HepG2 (cell line): ENCODE measurements at regions not wholly inside any gene's neighbourhood (a gene's known extent, or its start where the extent isn't known, plus 50 kb on each side); places are given as distances from the start of the nearest gene placed in this dataset.

Experiments used
- ATAC-seq: fragments of 200-7000 bp; cut with Tn5 transposase; 3 replicates; pipeline ENCODE4 v1.9.1; 2020; ENCODE audit warnings: mild to moderate bottlenecking, moderate library complexity
- BruUV-seq: library from RNA; stranded (reverse); fragments of 400-500 nt; replicated peaks from 2 replicates; lab custom pipeline; 2021; lab: Mats Ljungman, UMichigan
- CTCF ChIA-PET: fragments of 300-600 bp; formaldehyde crosslinking; extraction: SDS; loops from one replicate; lab custom pipeline; 2021; ENCODE audit warnings: low total read pairs, inconsistent platforms, low intra/inter-chr PET ratio; lab: Yijun Ruan, JAX
- POLR2A ChIA-PET: fragments of 350-600 bp; sonication (Branson Sonifier 250); formaldehyde crosslinking; loops from one replicate; lab custom pipeline; 2020; ENCODE audit warnings: antibody characterized with exemption, inconsistent platforms; lab: Yijun Ruan, JAX
- DNase-seq: peaks from one replicate; pipeline ENCODE4 v3.0.0-alpha.2; 2015; ENCODE audit warnings: low spot score
- FAIRE-seq: peaks from 3 replicates; lab custom pipeline; 2011; peaks lifted over from hg19 to GRCh38; lab: Jason Lieb, UNC
- H2AFZ ChIP-seq: one replicate; pipeline ENCODE4 v1.6.1; 2011; ENCODE audit warnings: low read length, inconsistent platforms
- H3K27ac ChIP-seq: fragments of 300-600 bp; 3 replicates; pipeline ENCODE4 v1.8.0; 2011; ENCODE audit warnings: mixed run types, mild to moderate bottlenecking, mixed read lengths, low read length, inconsistent platforms; ENCODE audit not compliant: insufficient read depth; ENCODE audit errors: extremely low read length
- H3K27me3 ChIP-seq, 2 experiments: fragments of 200-600 bp in 1 of 2; 2 replicates in 1 of 2; 3 replicates in 1 of 2; pipeline versions ENCODE4 v1.6.0 to v1.8.0; 2011; ENCODE audit warnings: low read length in 2 of 2, mild to moderate bottlenecking in 2 of 2, moderate library complexity in 2 of 2, inconsistent platforms in 1 of 2; ENCODE audit not compliant: insufficient read depth in 2 of 2, control insufficient read depth in 1 of 2
- H3K36me3 ChIP-seq, 2 experiments: fragments of 200-600 bp in 1 of 2; replicated peaks in 1 of 2; 2 replicates in 1 of 2; 3 replicates in 1 of 2; pipeline versions ENCODE4 v1.5.1 to v1.8.0; 2011; ENCODE audit warnings: low read length in 2 of 2, inconsistent platforms in 1 of 2; ENCODE audit not compliant: insufficient read depth in 2 of 2, control insufficient read depth in 1 of 2
- H3K4me1 ChIP-seq: 2 replicates; pipeline ENCODE4 v1.5.1; 2012; ENCODE audit warnings: low read length, inconsistent platforms; ENCODE audit not compliant: insufficient read depth
- H3K4me2 ChIP-seq: 2 replicates; pipeline ENCODE4 v1.6.0; 2011; ENCODE audit warnings: low read depth, low read length, inconsistent platforms
- H3K4me3 ChIP-seq, 3 experiments: fragments of 200-600 bp in 1 of 3; sonication (generic), shearing (Covaris generic) in 1 of 3; replicated peaks in 1 of 3; 2 replicates each; pipeline ENCODE4 v1.5.1; 2011 to 2016; ENCODE audit warnings: low read length in 3 of 3, inconsistent platforms in 2 of 3, low read depth in 2 of 3, mild to moderate bottlenecking in 2 of 3, control low read depth in 1 of 3, mixed read lengths in 1 of 3; ENCODE audit not compliant: insufficient read depth in 1 of 3
- H3K79me2 ChIP-seq: one replicate; pipeline ENCODE4 v1.6.1; 2011; ENCODE audit warnings: low read length, inconsistent platforms; ENCODE audit not compliant: insufficient read depth
- H3K9ac ChIP-seq: 2 replicates; pipeline ENCODE4 v1.6.0; 2011; ENCODE audit warnings: mild to moderate bottlenecking, low read depth, low read length, inconsistent platforms; ENCODE audit not compliant: insufficient read depth
- H3K9me3 ChIP-seq: 2 replicates; pipeline ENCODE4 v1.5.1; 2012; ENCODE audit warnings: mild to moderate bottlenecking, low read length
- H4K20me1 ChIP-seq: 2 replicates; pipeline ENCODE4 v1.6.0; 2011; ENCODE audit warnings: inconsistent platforms, mild to moderate bottlenecking, low read length, moderate library complexity; ENCODE audit not compliant: insufficient read depth
- MTA1 ChIP-seq: sonication (generic); formaldehyde crosslinking; IDR thresholded peaks from 2 replicates; pipeline ENCODE4 v1.4.0; 2020; ENCODE audit warnings: missing genetic modification reagents, mild to moderate bottlenecking, borderline replicate concordance
- PBX3 ChIP-seq: sonication (generic); formaldehyde crosslinking; IDR thresholded peaks from 2 replicates; pipeline ENCODE4 v1.8.1; 2023; ENCODE audit warnings: missing genetic modification reagents, inconsistent platforms, borderline replicate concordance
- ZBTB14 ChIP-seq: sonication (generic); formaldehyde crosslinking; IDR thresholded peaks from 2 replicates; pipeline ENCODE4 v1.4.0; 2020; ENCODE audit warnings: missing genetic modification reagents
- ZBTB38 ChIP-seq: sonication (generic); formaldehyde crosslinking; IDR thresholded peaks from 2 replicates; pipeline ENCODE4 v1.5.1; 2020; ENCODE audit warnings: mild to moderate bottlenecking, missing genetic modification reagents
- ZNF251 ChIP-seq: sonication (generic); formaldehyde crosslinking; IDR thresholded peaks from 2 replicates; pipeline ENCODE4 v1.9.0; 2021; ENCODE audit warnings: mild to moderate bottlenecking, missing genetic modification reagents
- ZNF512 ChIP-seq: sonication (generic); formaldehyde crosslinking; IDR thresholded peaks from 2 replicates; pipeline ENCODE4 v1.4.0; 2020; ENCODE audit warnings: mild to moderate bottlenecking, missing genetic modification reagents
- ZNF570 ChIP-seq: sonication (generic); formaldehyde crosslinking; IDR thresholded peaks from 2 replicates; pipeline ENCODE4 v1.4.0; 2020; ENCODE audit warnings: mild to moderate bottlenecking, missing genetic modification reagents, borderline replicate concordance
- ZNF703 ChIP-seq: sonication (generic); formaldehyde crosslinking; IDR thresholded peaks from 2 replicates; pipeline ENCODE4 v1.5.1; 2020; ENCODE audit warnings: missing genetic modification reagents, mild to moderate bottlenecking, moderate library complexity, borderline replicate concordance
- WGBS: methylation state at CpG from one replicate; pipeline ENCODE4 v1.1.6; 2017; ENCODE audit warnings: low lambda C conversion rate; 5-methylcytosine and 5-hydroxymethylcytosine counted together
- in situ Hi-C: cut with HindIII; loops from 2 replicates; pipeline ENCODE4 v1.10.0; 2017; ENCODE audit warnings: low pct_unique_long_range_greater_than_20kb; ENCODE audit not compliant: extremely low pct_ligation_motif_present
- intact Hi-C: fragments of 100-400 bp; cut with micrococcal nuclease; formaldehyde crosslinking; loops from one replicate; pipeline ENCODE4 v1.10.0; 2022; ENCODE audit not compliant: unreplicated experiment
- TF ChIP-seq, protein P1 (sequence below): sonication (generic); formaldehyde crosslinking; IDR thresholded peaks from 2 replicates; pipeline ENCODE4 v1.4.0; 2020; ENCODE audit warnings: missing genetic modification reagents
- TF ChIP-seq, protein P2 (sequence below): IDR thresholded peaks from 2 replicates; pipeline ENCODE4 v1.6.1; 2012; ENCODE audit warnings: low read length, improper control_type of control experiment

DNA sequence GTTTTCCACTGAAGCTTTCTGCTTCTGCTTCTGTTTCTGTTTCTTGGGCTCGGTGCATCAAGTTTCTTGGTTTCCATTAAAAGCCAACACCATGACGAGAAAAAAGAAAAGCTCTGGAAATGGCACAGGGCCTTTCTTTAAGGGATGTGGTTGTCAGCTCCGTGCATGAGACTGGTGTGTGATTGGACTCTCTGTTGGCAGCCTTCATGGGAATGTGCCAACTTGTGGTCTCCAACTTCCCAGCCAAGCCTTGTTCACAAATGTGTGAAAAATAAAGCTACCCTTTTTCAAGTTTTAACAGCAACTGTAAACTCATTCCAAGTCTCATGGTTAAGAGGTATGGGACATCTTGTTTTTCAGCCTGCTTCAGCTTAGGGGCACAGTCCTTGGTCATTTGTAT is 68.7 kb upstream of the CST7 start (continued):
- TF ChIP-seq ZNF512 (CRISPR knock-in tag) (no peak), ZNF703 (CRISPR knock-in tag) (no peak), PBX3 (CRISPR knock-in tag) (no peak), ZBTB14 (CRISPR knock-in tag) (no peak)
- TF ChIP-seq, protein P1, sequence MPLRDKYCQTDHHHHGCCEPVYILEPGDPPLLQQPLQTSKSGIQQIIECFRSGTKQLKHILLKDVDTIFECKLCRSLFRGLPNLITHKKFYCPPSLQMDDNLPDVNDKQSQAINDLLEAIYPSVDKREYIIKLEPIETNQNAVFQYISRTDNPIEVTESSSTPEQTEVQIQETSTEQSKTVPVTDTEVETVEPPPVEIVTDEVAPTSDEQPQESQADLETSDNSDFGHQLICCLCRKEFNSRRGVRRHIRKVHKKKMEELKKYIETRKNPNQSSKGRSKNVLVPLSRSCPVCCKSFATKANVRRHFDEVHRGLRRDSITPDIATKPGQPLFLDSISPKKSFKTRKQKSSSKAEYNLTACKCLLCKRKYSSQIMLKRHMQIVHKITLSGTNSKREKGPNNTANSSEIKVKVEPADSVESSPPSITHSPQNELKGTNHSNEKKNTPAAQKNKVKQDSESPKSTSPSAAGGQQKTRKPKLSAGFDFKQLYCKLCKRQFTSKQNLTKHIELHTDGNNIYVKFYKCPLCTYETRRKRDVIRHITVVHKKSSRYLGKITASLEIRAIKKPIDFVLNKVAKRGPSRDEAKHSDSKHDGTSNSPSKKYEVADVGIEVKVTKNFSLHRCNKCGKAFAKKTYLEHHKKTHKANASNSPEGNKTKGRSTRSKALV (CRISPR knock-in tag): no peak
- TF ChIP-seq, all 625 proteins: peak for 0

DNA sequence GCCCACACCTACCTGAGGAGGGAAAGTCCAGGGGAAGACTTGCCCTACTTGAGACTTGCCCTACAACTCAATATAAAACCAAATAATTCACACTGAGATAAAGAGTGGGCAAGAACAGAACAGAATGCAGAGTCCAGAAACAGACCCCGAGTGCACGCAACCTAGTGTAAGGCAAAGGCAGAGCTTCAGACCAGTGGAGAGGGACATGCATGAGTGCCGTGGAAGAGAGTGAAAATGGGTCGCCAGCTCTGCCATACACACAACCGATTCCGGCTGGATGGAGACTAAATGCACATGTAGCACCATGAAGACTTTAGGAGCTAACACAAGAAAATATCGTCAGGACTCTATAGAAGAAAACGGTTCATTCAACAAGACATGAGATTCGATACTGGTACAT is 58.8 kb upstream of the CST7 start:
- H3K9ac ChIP-seq: no peak overlapping the region
- no peak for DNase-seq
- peak; percentile 36 for FAIRE-seq
- 22% methylated on average over 9 of the region's 9 CpGs for WGBS
- no peak overlapping the region for H3K27ac ChIP-seq
- no peaks in the 10 kb centered on the region for H3K9me3 ChIP-seq
- no peaks in the 10 kb centered on the region for H4K20me1 ChIP-seq
- no peak for ATAC-seq
- no peaks in the 10 kb centered on the region for H3K79me2 ChIP-seq
- H2AFZ ChIP-seq: no peak overlapping the region
- ChIA-PET CTCF (no interaction called here), POLR2A (no interaction called here)
- BruUV-seq: no TSS peak
- no peak overlapping the region for H3K4me3 ChIP-seq
- no peaks in the 10 kb centered on the region for H3K36me3 ChIP-seq
- peaks cover 1 to 21% of the 10 kb centered on the region in 2 experiments; a peak in 2 of 5 replicates for H3K27me3 ChIP-seq
- no peak overlapping the region for H3K4me2 ChIP-seq
- intact Hi-C loops (no loop called here), in situ Hi-C loops (loop anchor here (10.0 kb wide), 1 partner anchor 55 kb away; no protein-coding TSS in a partner anchor)
- no peaks in the 10 kb centered on the region for H3K4me1 ChIP-seq
- no peak for TF ChIP-seq ZNF251 (CRISPR knock-in tag)
- TF ChIP-seq, protein P2, sequence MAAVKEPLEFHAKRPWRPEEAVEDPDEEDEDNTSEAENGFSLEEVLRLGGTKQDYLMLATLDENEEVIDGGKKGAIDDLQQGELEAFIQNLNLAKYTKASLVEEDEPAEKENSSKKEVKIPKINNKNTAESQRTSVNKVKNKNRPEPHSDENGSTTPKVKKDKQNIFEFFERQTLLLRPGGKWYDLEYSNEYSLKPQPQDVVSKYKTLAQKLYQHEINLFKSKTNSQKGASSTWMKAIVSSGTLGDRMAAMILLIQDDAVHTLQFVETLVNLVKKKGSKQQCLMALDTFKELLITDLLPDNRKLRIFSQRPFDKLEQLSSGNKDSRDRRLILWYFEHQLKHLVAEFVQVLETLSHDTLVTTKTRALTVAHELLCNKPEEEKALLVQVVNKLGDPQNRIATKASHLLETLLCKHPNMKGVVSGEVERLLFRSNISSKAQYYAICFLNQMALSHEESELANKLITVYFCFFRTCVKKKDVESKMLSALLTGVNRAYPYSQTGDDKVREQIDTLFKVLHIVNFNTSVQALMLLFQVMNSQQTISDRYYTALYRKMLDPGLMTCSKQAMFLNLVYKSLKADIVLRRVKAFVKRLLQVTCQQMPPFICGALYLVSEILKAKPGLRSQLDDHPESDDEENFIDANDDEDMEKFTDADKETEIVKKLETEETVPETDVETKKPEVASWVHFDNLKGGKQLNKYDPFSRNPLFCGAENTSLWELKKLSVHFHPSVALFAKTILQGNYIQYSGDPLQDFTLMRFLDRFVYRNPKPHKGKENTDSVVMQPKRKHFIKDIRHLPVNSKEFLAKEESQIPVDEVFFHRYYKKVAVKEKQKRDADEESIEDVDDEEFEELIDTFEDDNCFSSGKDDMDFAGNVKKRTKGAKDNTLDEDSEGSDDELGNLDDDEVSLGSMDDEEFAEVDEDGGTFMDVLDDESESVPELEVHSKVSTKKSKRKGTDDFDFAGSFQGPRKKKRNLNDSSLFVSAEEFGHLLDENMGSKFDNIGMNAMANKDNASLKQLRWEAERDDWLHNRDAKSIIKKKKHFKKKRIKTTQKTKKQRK: no peak
- TF ChIP-seq ZNF570: no peak
- TF ChIP-seq, protein P1 (CRISPR knock-in tag): no peak
- no peak for TF ChIP-seq MTA1 (CRISPR knock-in tag)
- TF ChIP-seq ZBTB38 (CRISPR knock-in tag): no peak
